GM23338 (cell line): ENCODE measurements at regions not wholly inside any gene's neighbourhood (a gene's known extent, or its start where the extent isn't known, plus 50 kb on each side); places are given as distances from the start of the nearest gene placed in this dataset.
"Not testable (repeated sequence)": the region's sequence is repeated elsewhere in the genome, so short reads cannot be mapped to it uniquely, and the experiment has no call there.

Experiments used
- ATAC-seq: fragments of 200-7000 bp; cut with Tn5 transposase; 3 replicates; pipeline ENCODE4 v1.9.1; 2020
- DNase-seq: peaks from one replicate; pipeline ENCODE4 v3.0.0-alpha.2; 2015; ENCODE audit warnings: low spot score
- H2AFZ ChIP-seq: fragments of 200-600 bp; sonication (generic); 2 replicates; pipeline ENCODE4 v1.8.0; 2016; ENCODE audit warnings: antibody characterized with exemption, mild to moderate bottlenecking, moderate library complexity
- H3F3A ChIP-seq: fragments of 200-600 bp; sonication (generic); replicated peaks from 2 replicates; pipeline ENCODE4 v1.8.0; 2017; ENCODE audit warnings: antibody characterized with exemption, mixed run types, low read depth
- H3K27ac ChIP-seq: fragments of 200-600 bp; sonication (generic); 2 replicates; pipeline ENCODE4 v1.6.1; 2016; ENCODE audit warnings: low read depth
- H3K27me3 ChIP-seq: fragments of 200-600 bp; sonication (generic); 2 replicates; pipeline ENCODE4 v1.8.0; 2016; ENCODE audit warnings: mild to moderate bottlenecking, mixed run types, moderate library complexity; ENCODE audit not compliant: insufficient read depth
- H3K36me3 ChIP-seq: fragments of 200-600 bp; sonication (generic); 2 replicates; pipeline ENCODE4 v1.8.0; 2016; ENCODE audit warnings: mild to moderate bottlenecking; ENCODE audit not compliant: insufficient read depth
- H3K4me1 ChIP-seq: fragments of 200-600 bp; sonication (generic); 2 replicates; pipeline ENCODE4 v1.8.0; 2016; ENCODE audit warnings: mild to moderate bottlenecking, moderate library complexity; ENCODE audit not compliant: insufficient read depth
- H3K4me2 ChIP-seq: fragments of 200-600 bp; sonication (generic); 2 replicates; pipeline ENCODE4 v1.7.1; 2017; ENCODE audit warnings: mixed run types
- H3K4me3 ChIP-seq: fragments of 200-600 bp; sonication (generic); 2 replicates; pipeline ENCODE4 v1.6.1; 2016; ENCODE audit warnings: mixed run types
- H3K79me2 ChIP-seq: fragments of 200-600 bp; sonication (generic); replicated peaks from 2 replicates; pipeline ENCODE4 v1.8.0; 2017; ENCODE audit warnings: mild to moderate bottlenecking; ENCODE audit not compliant: insufficient read depth
- H3K9me2 ChIP-seq: fragments of 200-600 bp; sonication (generic); 2 replicates; pipeline ENCODE4 v1.8.0; 2017; ENCODE audit not compliant: insufficient read depth
- H4K20me1 ChIP-seq: fragments of 200-600 bp; sonication (generic); replicated peaks from 2 replicates; pipeline ENCODE4 v1.8.0; 2017; ENCODE audit warnings: mild to moderate bottlenecking; ENCODE audit not compliant: insufficient read depth
- H3K27ac Mint-ChIP-seq: 2 replicates; pipeline ENCODE4 v1.8.0; 2020; ENCODE audit warnings: inconsistent platforms, mild to moderate bottlenecking, moderate library complexity, mixed read lengths
- H3K27me3 Mint-ChIP-seq: 3 replicates; pipeline ENCODE4 v1.8.0; 2022; ENCODE audit warnings: low read depth, mild to moderate bottlenecking, moderate library complexity, mixed read lengths, inconsistent platforms; ENCODE audit not compliant: insufficient read depth, poor library complexity
- H3K36me3 Mint-ChIP-seq: 3 replicates; pipeline ENCODE4 v1.8.0; 2021; ENCODE audit warnings: low read depth, mild to moderate bottlenecking, inconsistent platforms, moderate library complexity, mixed read lengths
- H3K4me1 Mint-ChIP-seq: 3 replicates; pipeline ENCODE4 v1.8.0; 2020; ENCODE audit warnings: mild to moderate bottlenecking, inconsistent platforms, mixed read lengths
- H3K4me3 Mint-ChIP-seq: 3 replicates; pipeline ENCODE4 v1.8.0; 2021; ENCODE audit warnings: moderate library complexity, mild to moderate bottlenecking, inconsistent platforms, mixed read lengths
- H3K9me3 Mint-ChIP-seq: 3 replicates; pipeline ENCODE4 v1.8.0; 2020; ENCODE audit warnings: moderate library complexity, mild to moderate bottlenecking, inconsistent platforms, mixed read lengths

DNA sequence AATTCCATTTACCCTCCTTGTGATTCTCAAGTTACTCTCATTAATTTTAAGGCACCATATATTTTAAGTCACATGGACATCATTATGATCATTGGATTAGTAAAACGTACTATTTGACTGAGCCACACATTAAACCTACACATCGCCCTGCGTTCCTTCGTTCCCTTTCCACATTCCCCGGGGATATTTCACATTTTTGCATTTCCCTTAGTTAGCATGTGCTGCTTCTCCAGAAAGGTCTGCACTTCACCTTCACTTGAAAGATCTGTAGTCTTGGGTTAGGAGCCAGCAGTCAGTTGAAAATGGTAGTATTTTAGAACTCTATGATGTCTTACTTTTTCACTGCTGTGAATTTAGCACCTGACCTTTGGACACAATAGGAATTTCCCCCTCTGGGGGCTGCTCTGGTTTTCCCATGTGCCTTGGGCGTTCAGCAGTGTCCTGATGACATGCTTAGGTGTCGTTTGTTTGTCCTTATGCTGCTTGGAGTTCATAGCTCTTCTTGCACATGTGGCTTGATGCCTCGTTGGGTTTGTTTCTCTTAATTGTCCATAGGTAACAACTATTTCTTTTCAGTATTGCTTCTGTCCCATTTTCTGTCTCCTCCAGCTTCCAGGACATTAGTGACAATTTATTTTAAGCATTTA is 56.9 kb upstream of the NBPF20 start:
- ATAC-seq, DNase-seq, H3K27ac ChIP-seq, H3K79me2 ChIP-seq, H3K4me1 ChIP-seq, H3K36me3 ChIP-seq, H3K9me2 ChIP-seq, H2AFZ ChIP-seq, H3K9me3 Mint-ChIP-seq, H3K4me2 ChIP-seq, H3K27ac Mint-ChIP-seq, H3F3A ChIP-seq, H3K4me1 Mint-ChIP-seq, H3K27me3 Mint-ChIP-seq, H4K20me1 ChIP-seq, H3K4me3 ChIP-seq, H3K36me3 Mint-ChIP-seq, H3K4me3 Mint-ChIP-seq: not testable (repeated sequence)
- peaks cover 32% of the 10 kb centered on the region for H3K27me3 ChIP-seq

DNA sequence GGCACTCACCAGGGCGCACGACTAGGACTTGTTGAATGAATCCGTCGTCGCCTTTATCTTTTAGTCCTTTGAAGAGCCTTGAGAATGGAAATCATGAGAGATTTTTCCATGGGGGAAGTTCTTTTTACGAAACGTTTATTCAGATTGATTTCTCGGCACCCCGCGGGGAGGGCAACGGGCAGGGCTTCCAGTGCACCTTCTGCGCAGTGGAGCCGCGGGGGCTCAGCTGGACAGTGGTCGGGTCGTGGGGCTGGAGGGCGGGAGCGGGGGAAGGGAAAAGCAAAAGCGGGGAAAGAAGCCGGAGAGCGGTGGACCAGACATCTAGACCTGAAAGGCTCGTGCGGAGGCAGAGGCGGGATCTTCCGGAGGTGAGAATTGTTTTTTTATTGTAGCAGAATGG is 50.6 kb upstream of the NBPF20 start:
- peak overlapping the region; percentile 81 for H3K4me2 ChIP-seq
- H3K27ac ChIP-seq, H2AFZ ChIP-seq, H3K9me3 Mint-ChIP-seq, H3K27ac Mint-ChIP-seq, H3F3A ChIP-seq, H3K9me2 ChIP-seq, H3K36me3 Mint-ChIP-seq, H4K20me1 ChIP-seq, H3K79me2 ChIP-seq, H3K4me1 ChIP-seq, H3K36me3 ChIP-seq, H3K4me1 Mint-ChIP-seq: not testable (repeated sequence)
- ATAC-seq (peak; percentile 33), DNase-seq (peak; percentile 5)
- peak overlapping the region; percentile 75 for H3K4me3 ChIP-seq
- H3K27me3 ChIP-seq: peaks cover 26% of the 10 kb centered on the region
- Mint-ChIP-seq H3K4me3 (peak overlapping the region; percentile 84), H3K27me3 (peaks cover 12% of the 10 kb centered on the region)

DNA sequence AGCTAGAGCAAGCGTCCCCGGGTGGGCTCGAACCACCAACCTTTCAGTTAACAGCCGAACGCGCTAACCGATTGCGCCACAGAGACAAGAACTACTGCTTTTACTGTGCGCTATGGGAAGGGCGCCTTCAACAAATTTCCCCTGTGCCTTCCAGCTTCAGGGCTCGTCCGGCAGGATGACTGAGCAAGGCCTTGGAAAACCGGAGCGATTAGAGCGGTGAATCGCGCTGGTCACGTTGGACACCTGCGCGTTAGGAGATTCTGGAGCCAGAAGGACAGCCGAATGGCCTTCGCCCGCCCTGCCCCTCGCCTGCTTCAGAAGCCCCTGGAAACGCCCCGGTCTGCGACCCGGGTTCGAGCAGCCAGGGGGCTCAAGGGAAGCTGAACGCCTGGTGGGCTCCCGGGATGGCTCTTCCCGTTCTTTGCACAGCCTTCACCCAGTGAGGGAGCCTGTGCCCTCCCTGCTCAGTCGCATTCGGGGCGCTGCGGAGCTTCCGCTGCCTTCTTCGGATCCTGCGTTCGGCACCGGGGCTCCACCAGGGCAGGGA is 50.0 kb upstream of the NBPF20 start:
- not testable (repeated sequence) for H3K36me3 ChIP-seq, H3K4me1 ChIP-seq, H3K27ac ChIP-seq, H3F3A ChIP-seq, H4K20me1 ChIP-seq, H3K9me3 Mint-ChIP-seq, H3K36me3 Mint-ChIP-seq, H2AFZ ChIP-seq, H3K79me2 ChIP-seq, H3K4me1 Mint-ChIP-seq, H3K9me2 ChIP-seq
- Mint-ChIP-seq H3K4me3 (peak overlapping the region; percentile 84), H3K27ac (peak overlapping the region; percentile 53; the same call in 1 of the 2 replicates), H3K27me3 (peaks cover 12% of the 10 kb centered on the region)
- Histone ChIP-seq H3K4me2 (peak overlapping the region; percentile 81), H3K27me3 (peaks cover 26% of the 10 kb centered on the region), H3K4me3 (peak overlapping the region; percentile 75)
- ATAC-seq (peak; percentile 85), DNase-seq (peak; percentile 53)
